ENCODE measurements at regions not wholly inside any gene's neighbourhood (a gene's known extent, or its start where the extent isn't known, plus 50 kb on each side); places are given as distances from the start of the nearest gene placed in this dataset.

GRCh38 chr3:124094496-124094895, 102.6 kb upstream of the ROPN1 start:
- no peak for DNase-seq

- no peak for DNase-seq
Observed at GRCh38 chr3:124097362-124098131, 105.6 kb upstream of the ROPN1 start.

GRCh38 chr3:124101643-124102042, 109.7 kb upstream of the ROPN1 start:
- DNase-seq = no peak

- DNase-seq = no peak
Observed at GRCh38 chr3:124107104-124107890, 115.4 kb upstream of the ROPN1 start.

GRCh38 chr3:124108446-124108845, 116.5 kb upstream of the ROPN1 start:
- DNase-seq = no peak

DNA sequence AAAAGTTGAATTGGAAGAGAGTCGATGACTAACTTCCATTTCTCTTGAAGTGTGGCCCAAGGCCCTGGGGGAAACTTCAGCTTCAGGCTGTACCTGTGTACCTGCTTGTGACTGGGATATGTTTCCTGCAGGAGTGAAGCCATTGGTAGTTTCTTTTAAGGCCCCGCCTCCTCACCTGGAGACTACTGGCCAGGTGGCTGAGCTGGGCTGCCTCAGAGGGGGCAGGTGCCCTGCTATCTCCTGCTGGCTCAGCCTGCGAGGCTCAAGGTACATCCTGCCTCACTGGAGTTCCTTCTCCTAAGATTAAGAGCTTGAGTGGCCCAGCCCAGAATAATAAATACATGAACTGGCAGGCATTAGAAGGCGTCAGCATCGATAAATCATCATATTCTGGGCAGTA, 121.6 kb upstream of the ROPN1 start:
- DNase-seq = no peak

DNA sequence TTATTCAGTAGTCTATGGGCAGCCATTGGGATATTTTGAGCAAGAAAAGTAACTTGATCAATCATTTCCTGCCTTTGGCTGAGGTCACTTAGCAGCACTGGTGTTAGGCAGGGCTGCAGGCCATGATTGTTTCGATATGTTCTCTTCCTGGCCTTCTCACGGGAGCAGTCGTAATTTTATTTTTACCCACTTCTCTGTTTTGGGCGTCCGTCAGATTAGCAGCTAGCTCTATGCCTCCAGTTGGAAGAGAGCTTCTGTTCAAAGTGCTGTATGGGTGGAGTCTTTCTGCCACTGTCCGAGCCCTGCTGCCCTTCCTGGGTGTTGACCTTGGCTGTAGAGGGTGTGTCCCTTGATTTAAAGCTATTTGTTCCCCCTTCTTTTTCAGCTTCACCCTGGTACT, 123.4 kb upstream of the ROPN1 start:
- no peak for DNase-seq

DNA sequence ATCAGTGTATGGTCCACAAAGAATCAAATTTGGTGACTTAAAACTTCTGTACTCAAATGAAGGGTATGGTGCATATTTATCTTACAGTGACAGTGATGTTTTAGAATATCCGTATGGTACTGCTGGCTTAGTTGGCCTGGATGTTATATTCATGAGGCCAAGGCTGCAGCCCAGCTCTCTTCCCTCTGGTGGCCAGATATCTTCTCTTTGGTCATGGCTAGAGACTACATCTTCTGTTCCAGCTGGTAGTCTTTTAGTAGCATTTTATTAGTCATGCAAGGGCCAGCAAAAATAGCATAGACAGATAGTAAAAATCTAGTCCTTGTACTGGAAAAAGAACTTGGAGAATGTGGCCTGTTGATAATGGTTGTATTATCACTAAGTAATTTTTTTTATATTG, 124.0 kb upstream of the ROPN1 start:
- DNase-seq = no peak

- no peak for DNase-seq
Observed at GRCh38 chr3:124116906-124117305, 125.0 kb upstream of the ROPN1 start.

- DNase-seq = no peak
Observed at GRCh38 chr3:124117486-124117885, 125.6 kb upstream of the ROPN1 start.

DNA sequence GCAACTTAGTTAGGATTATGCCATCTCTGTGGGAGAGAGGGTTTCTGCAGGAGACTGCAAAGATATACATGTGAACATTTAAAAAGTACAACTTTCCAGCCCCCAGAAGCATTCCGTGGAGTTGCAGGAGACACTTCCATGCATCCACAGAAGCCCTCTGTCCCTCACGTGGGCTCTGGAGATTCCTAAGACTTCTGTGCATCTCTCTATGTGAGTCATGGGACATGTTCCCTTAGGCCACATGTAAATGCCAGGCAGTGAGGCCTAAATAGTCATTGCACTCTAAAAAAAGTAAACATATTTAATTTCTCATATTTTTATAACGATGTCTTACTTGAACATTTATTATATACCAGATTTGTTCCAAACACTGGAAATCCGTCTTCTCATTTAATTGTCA, 126.5 kb upstream of the ROPN1 start:
- no peak for DNase-seq

GRCh38 chr3:124119056-124119716, 127.3 kb upstream of the ROPN1 start:
- no peak for DNase-seq

GRCh38 chr3:124121379-124122312, 129.7 kb upstream of the ROPN1 start:
- DNase-seq = no peak

GRCh38 chr3:124125315-124125714, 133.4 kb upstream of the ROPN1 start:
- DNase-seq = no peak

DNA sequence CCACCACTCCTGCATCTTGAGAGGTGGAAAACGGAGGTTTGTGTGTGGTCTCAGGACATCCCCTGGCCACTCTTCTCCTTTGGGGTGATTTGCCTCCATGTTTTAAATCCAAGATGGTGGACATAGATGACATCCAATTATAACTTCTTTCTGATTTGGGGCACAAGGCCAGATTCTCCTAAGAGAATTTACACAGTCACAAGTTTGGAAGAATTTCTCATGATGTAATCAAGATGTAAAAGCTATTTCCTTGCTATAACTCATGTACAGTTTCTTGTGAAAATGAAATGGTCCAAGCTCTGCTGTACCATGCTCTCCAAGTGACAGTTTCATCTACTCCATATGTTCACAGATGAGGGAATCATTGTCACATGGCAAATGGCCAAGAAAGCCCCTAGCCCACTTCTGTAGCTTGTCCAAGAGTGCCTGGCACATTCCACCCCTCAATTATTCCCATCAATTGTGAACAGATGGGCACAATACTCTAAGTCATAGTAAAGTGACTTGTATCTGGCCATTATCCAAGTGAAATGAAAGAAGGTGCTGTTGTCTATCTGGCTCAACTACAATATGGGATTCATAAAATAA, 134.6 kb upstream of the ROPN1 start:
- DNase-seq = no peak

- no peak for DNase-seq
Observed at GRCh38 chr3:124131158-124131557, 139.2 kb upstream of the ROPN1 start.

GRCh38 chr3:124131580-124131979, 139.7 kb upstream of the ROPN1 start:
- no peak for DNase-seq

DNA sequence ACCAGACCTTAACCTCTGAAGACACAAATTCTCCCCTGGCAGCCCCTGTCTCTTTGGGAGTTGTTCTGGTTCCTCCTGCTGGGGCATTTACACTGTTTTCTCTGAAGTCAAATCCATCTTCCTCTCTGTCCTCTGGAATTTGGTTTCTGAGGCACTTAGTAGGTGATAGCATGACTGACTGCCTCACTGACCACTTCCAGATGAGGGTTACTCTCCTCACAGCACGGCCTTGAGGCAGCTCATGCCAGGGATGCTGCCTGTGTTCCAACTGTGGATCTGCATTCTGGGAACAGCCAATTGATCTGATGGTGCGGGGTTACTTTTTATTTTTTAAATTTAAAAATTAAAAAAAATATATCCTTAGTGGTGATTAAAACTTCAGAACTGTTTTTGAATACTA, 140.9 kb upstream of the ROPN1 start:
- no peak for DNase-seq

DNA sequence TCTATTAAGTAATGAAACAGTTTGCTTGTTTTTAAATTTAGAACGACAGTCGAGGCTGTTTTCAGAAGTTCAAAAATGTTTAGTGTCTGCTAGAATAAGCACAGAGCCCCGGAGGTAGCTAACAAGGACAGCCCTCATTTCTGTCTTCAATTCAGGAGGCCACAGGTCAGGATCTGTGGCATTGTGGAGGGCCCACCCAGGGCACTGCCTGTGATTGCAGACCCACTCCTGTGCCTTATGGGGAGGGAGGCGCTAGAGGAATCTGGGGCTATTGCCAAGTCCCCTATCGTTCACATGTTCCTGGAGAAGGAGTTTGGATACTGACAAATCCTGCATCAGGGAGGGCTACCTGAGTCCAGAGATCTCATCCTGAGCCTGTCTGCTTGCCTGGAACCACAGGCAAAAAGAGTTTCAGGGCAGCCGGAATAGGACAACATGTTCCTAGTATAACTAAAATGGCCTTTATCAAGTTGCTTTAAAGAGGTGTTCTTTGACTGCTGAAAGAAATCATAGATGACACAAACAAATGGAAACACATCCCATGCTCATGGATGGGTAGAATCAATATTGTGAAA, 141.5 kb upstream of the ROPN1 start:
- DNase-seq = no peak

GRCh38 chr3:124137216-124137615, 145.3 kb upstream of the ROPN1 start:
- DNase-seq = no peak

GRCh38 chr3:124138148-124138547, 146.2 kb upstream of the ROPN1 start:
- no peak for DNase-seq

- DNase-seq = no peak
Observed at GRCh38 chr3:124140746-124141145, 148.8 kb upstream of the ROPN1 start.

Data from activated CD4-positive, alpha-beta T cell treated with anti-CD3 and anti-CD28 coated beads, Interleukin-2, Interleukin-6, amounts not matched to agents 100 ng/mL and 50 ng/mL, durations not matched to agents 16 hours and 8 hours (primary cell).